ENCODE measurements at regions not wholly inside any gene's neighbourhood (a gene's known extent, or its start where the extent isn't known, plus 50 kb on each side); places are given as distances from the start of the nearest gene placed in this dataset.
"Not testable (repeated sequence)": the region's sequence is repeated elsewhere in the genome, so short reads cannot be mapped to it uniquely, and the experiment has no call there.

DNA sequence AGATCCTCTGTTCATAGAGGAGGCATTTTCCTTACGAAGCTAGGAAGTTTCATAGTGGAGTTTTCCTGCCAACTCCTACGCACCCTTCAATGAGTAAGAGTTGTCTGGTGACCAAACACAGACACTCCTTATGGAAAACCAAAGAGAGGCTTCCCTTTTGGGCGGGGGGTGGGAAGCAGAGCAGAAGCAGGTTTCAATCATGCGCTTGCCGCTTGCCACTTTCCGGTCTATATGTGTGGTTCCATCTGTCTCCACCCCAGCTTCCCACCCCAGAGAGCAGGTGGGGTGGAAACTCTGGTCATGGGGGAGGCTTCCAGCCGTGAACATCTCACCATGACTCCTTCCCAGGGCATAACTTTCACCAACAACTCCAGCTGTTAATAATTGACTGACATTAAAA lies 68.8 kb upstream of the GRB10 start:
- no TSS peak for BruUV-seq (replicated peaks)
- TF ChIP-seq, protein P1, sequence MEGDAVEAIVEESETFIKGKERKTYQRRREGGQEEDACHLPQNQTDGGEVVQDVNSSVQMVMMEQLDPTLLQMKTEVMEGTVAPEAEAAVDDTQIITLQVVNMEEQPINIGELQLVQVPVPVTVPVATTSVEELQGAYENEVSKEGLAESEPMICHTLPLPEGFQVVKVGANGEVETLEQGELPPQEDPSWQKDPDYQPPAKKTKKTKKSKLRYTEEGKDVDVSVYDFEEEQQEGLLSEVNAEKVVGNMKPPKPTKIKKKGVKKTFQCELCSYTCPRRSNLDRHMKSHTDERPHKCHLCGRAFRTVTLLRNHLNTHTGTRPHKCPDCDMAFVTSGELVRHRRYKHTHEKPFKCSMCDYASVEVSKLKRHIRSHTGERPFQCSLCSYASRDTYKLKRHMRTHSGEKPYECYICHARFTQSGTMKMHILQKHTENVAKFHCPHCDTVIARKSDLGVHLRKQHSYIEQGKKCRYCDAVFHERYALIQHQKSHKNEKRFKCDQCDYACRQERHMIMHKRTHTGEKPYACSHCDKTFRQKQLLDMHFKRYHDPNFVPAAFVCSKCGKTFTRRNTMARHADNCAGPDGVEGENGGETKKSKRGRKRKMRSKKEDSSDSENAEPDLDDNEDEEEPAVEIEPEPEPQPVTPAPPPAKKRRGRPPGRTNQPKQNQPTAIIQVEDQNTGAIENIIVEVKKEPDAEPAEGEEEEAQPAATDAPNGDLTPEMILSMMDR (conservative IDR thresholded peaks at IDR 0.05; ENCODE audit: low read depth, low read length), result no peak
- ChIA-PET POLR2A (ENCODE audit: low non-redundant PET) (no interaction called here), CTCF (interaction anchor here (0.7 kb wide), 1 partner anchor 446 kb away, joined by 3 read pairs; no protein-coding TSS in a partner anchor)
- Histone ChIP-seq H3K36me3 (ENCODE audit: insufficient read depth, low read length, poor library complexity, severe bottlenecking) (no peaks in the 10 kb centered on the region), H3K4me3 (ENCODE audit: low read depth, low read length, poor library complexity, severe bottlenecking) (no peak overlapping the region), H3K9me3 (ENCODE audit: low read depth, low read length, poor library complexity, severe bottlenecking) (peaks cover 21% of the 10 kb centered on the region), H3K27ac (ENCODE audit: low read depth, low read length, poor library complexity, severe bottlenecking) (no peak overlapping the region), H3K4me1 (ENCODE audit: insufficient read depth, low read length, poor library complexity, severe bottlenecking) (no peaks in the 10 kb centered on the region), H3K27me3 (replicated peaks; ENCODE audit: insufficient read depth, low read depth, low read length, poor library complexity) (no peaks in the 10 kb centered on the region)
- DNase-seq (ENCODE audit: low spot score), result no peak
- intact Hi-C loops (cut with micrococcal nuclease; ENCODE audit: unreplicated experiment), result no loop called here

DNA sequence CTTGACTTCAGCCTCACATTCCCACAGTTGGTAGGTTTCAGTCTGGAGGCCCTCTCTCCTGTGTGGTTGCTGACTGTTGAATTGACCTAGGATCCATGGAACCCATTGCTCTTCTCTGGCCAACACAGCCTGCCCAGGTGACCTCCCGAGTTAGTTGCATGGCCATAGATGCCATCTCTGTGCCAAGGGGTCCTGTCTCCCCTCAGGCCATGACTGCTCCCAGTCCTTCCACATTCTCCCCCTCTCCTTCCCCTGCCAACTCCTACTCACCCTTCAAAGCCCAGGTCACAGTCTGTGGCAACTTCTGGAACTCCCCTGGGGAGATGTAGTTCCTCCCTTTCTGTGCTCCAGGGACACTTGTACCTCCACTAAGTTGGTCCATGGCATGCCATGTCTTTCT lies 67.3 kb upstream of the GRB10 start:
- Histone ChIP-seq H3K36me3 (ENCODE audit: insufficient read depth, low read length, poor library complexity, severe bottlenecking) (no peaks in the 10 kb centered on the region), H3K4me3 (ENCODE audit: low read depth, low read length, poor library complexity, severe bottlenecking) (no peak overlapping the region), H3K27me3 (replicated peaks; ENCODE audit: insufficient read depth, low read depth, low read length, poor library complexity) (no peaks in the 10 kb centered on the region), H3K4me1 (ENCODE audit: insufficient read depth, low read length, poor library complexity, severe bottlenecking) (no peaks in the 10 kb centered on the region), H3K27ac (ENCODE audit: low read depth, low read length, poor library complexity, severe bottlenecking) (no peak overlapping the region), H3K9me3 (ENCODE audit: low read depth, low read length, poor library complexity, severe bottlenecking) (peaks cover 21% of the 10 kb centered on the region)
- ChIA-PET CTCF (no interaction called here), POLR2A (ENCODE audit: low non-redundant PET) (no interaction called here)
- BruUV-seq (replicated peaks), result no TSS peak
- intact Hi-C loops (cut with micrococcal nuclease; ENCODE audit: unreplicated experiment), result no loop called here
- TF ChIP-seq, protein P1 (conservative IDR thresholded peaks at IDR 0.05; ENCODE audit: low read depth, low read length), result no peak
- TF ChIP-seq EZH2 (IDR thresholded peaks at IDR 0.05; ENCODE audit: borderline replicate concordance, low read depth, low read length, poor library complexity, severe bottlenecking), result no peak
- DNase-seq (ENCODE audit: low spot score), result no peak

DNA sequence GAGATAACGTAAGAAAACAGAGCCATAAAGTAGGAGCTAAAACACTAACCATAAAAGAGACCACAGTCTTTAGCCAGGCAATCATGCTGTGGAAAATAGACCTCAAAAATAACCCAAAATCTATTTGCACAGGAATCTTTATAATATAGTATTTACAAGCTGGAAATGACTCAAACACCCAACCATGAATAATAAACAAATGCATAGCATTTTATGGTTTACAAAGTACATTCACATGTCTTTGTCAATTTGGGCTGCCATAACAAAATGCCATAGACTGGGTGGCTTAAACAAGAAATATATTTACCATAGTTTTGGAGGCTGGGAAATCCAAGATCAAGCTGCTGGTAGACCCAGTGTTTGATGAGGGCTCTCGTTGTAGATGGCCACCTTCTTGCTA lies 65.5 kb upstream of the GRB10 start:
- no TSS peak for BruUV-seq (replicated peaks)
- ChIA-PET CTCF (no interaction called here), POLR2A (ENCODE audit: low non-redundant PET) (no interaction called here)
- Histone ChIP-seq H3K36me3 (ENCODE audit: insufficient read depth, low read length, poor library complexity, severe bottlenecking) (no peaks in the 10 kb centered on the region), H3K27ac (ENCODE audit: low read depth, low read length, poor library complexity, severe bottlenecking) (no peak overlapping the region), H3K4me3 (ENCODE audit: low read depth, low read length, poor library complexity, severe bottlenecking) (no peak overlapping the region), H3K27me3 (replicated peaks; ENCODE audit: insufficient read depth, low read depth, low read length, poor library complexity) (no peaks in the 10 kb centered on the region), H3K9me3 (ENCODE audit: low read depth, low read length, poor library complexity, severe bottlenecking) (peaks cover 10% of the 10 kb centered on the region), H3K4me1 (ENCODE audit: insufficient read depth, low read length, poor library complexity, severe bottlenecking) (no peaks in the 10 kb centered on the region)
- no peak for DNase-seq (ENCODE audit: low spot score)
- intact Hi-C loops (cut with micrococcal nuclease; ENCODE audit: unreplicated experiment), result no loop called here
- TF ChIP-seq EZH2 (IDR thresholded peaks at IDR 0.05; ENCODE audit: borderline replicate concordance, low read depth, low read length, poor library complexity, severe bottlenecking), result no peak
- TF ChIP-seq, protein P1 (conservative IDR thresholded peaks at IDR 0.05; ENCODE audit: low read depth, low read length), result no peak

DNA sequence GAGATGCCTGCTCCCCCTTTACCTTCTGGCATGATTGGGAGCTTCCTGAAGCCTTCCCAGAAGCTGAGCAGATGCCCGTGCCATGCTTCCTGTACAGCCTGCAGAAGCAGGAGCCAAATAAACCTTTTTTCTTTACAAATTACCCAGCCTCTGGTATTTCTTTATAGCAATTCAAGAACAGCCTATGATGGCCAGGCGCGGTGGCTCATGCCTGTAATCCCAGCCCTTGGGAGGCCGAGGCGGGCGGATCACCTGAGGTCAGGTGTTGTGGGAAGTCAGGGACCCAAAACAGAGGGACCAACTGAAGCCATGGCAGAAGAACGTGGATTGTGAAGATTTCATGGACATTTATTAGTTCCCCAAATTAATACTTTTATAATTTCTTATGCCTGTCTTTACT lies 62.2 kb upstream of the GRB10 start:
- BruUV-seq (replicated peaks); DNase-seq (ENCODE audit: low spot score); H3K4me3 ChIP-seq (ENCODE audit: low read depth, low read length, poor library complexity, severe bottlenecking); H3K27me3 ChIP-seq (replicated peaks; ENCODE audit: insufficient read depth, low read depth, low read length, poor library complexity); intact Hi-C loops (cut with micrococcal nuclease; ENCODE audit: unreplicated experiment); H3K9me3 ChIP-seq (ENCODE audit: low read depth, low read length, poor library complexity, severe bottlenecking); H3K27ac ChIP-seq (ENCODE audit: low read depth, low read length, poor library complexity, severe bottlenecking); CTCF ChIA-PET; H3K4me1 ChIP-seq (ENCODE audit: insufficient read depth, low read length, poor library complexity, severe bottlenecking); H3K36me3 ChIP-seq (ENCODE audit: insufficient read depth, low read length, poor library complexity, severe bottlenecking); POLR2A ChIA-PET (ENCODE audit: low non-redundant PET): not testable (repeated sequence)
